ENCODE measurements at regions not wholly inside any gene's neighbourhood (a gene's known extent, or its start where the extent isn't known, plus 50 kb on each side); places are given as distances from the start of the nearest gene placed in this dataset.
A peak's percentile ranks its signal among the peaks of the same experiment; 100 is the strongest.

- Histone ChIP-seq H3K9ac (ENCODE audit: extremely low read depth, low read length, poor library complexity, severe bottlenecking) (no peak overlapping the region), H3K27me3 (ENCODE audit: control insufficient read depth, insufficient read depth, low read length, poor library complexity, severe bottlenecking) (peaks cover 6% of the 10 kb centered on the region), H3K27ac (ENCODE audit: low read depth, low read length) (no peak overlapping the region), H3K4me1 (ENCODE audit: control insufficient read depth, insufficient read depth, low read length) (no peaks in the 10 kb centered on the region), H3K36me3 (ENCODE audit: control insufficient read depth, insufficient read depth, low read length) (no peaks in the 10 kb centered on the region), H3K9me3 (ENCODE audit: control insufficient read depth, low read length) (no peaks in the 10 kb centered on the region), H3K4me3 (ENCODE audit: low read length) (no peak overlapping the region)
- no peak for DNase-seq
- Mint-ChIP-seq H3K4me1 (peaks cover 11% of the 10 kb centered on the region), H3K36me3 (ENCODE audit: low read depth) (no peaks in the 10 kb centered on the region), H3K9me3 (no peaks in the 10 kb centered on the region), H3K4me3 (no peak overlapping the region), H3K27ac (no peak overlapping the region), H3K27me3 (ENCODE audit: insufficient read depth) (no peaks in the 10 kb centered on the region)
- peak; percentile 10 for TF ChIP-seq CTCF (conservative IDR thresholded peaks at IDR 0.05)
These were observed 416.7 kb upstream of the SEMA6D start for GRCh38 chr15:47300596-47300995.

DNA sequence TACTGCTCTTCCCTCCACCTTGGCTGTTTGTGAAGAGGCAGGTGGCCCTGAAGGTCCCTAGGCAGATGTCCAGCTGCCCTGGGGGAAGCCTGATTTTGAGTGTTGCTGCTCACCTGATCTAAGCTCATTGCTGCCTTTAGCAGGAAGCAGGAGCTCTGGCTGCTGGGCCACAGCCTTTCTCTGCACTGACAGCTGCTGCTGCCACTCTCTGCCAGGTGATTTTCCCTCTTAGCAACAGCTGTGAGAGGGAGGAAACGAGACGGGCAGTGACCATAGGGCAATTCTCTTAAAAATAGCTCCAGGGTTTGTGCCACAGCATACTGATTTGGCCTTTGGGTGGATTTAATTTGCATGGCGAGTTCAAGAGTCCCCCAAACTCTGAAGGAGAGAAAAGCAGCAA lies 415.8 kb upstream of the SEMA6D start:
- H3K9me3 ChIP-seq (ENCODE audit: control insufficient read depth, low read length): no peaks in the 10 kb centered on the region
- no peak overlapping the region for H3K27ac ChIP-seq (ENCODE audit: low read depth, low read length)
- WGBS, 2 experiments (ENCODE audit: insufficient coverage in 1 of 2, insufficient read length in 1 of 2): 65 to 79% methylated on average over 2 to 3 of the region's 3 CpGs
- no peak overlapping the region for H3K27ac Mint-ChIP-seq
- no peak overlapping the region for H3K9ac ChIP-seq (ENCODE audit: extremely low read depth, low read length, poor library complexity, severe bottlenecking)
- DNase-seq: no peak
- no peak for TF ChIP-seq CTCF (conservative IDR thresholded peaks at IDR 0.05)
- no peaks in the 10 kb centered on the region for H3K36me3 ChIP-seq (ENCODE audit: control insufficient read depth, insufficient read depth, low read length)
- H3K4me3 Mint-ChIP-seq: no peak overlapping the region
- no peaks in the 10 kb centered on the region for H3K9me3 Mint-ChIP-seq
- H3K4me1 ChIP-seq (ENCODE audit: control insufficient read depth, insufficient read depth, low read length): no peaks in the 10 kb centered on the region
- peaks cover 6% of the 10 kb centered on the region for H3K27me3 ChIP-seq (ENCODE audit: control insufficient read depth, insufficient read depth, low read length, poor library complexity, severe bottlenecking)
- no peak overlapping the region for H3K4me3 ChIP-seq (ENCODE audit: low read length)
- no peaks in the 10 kb centered on the region for H3K27me3 Mint-ChIP-seq (ENCODE audit: insufficient read depth)
- H3K4me1 Mint-ChIP-seq: peaks cover 11% of the 10 kb centered on the region
- H3K36me3 Mint-ChIP-seq (ENCODE audit: low read depth): no peaks in the 10 kb centered on the region

DNA sequence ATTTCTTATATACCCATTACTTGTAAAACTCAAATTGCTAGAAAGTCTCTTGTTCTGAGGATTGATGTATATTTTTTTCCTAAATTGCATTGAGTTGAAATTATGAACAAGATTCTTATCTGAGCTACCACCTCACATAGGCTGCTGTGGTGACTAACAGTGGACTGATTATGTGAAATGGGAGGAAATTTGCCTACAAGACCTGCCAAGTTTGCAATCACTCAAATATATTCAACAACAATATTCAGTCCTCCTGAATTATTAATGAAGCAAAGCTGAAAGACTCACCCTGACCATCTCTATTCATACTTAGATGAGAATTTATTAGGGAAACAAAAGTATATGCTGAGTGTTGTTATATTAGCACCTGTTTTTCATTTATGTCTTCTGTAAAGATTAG lies 412.6 kb upstream of the SEMA6D start:
- DNase-seq: no peak
- Histone ChIP-seq H3K4me1 (ENCODE audit: control insufficient read depth, insufficient read depth, low read length) (no peaks in the 10 kb centered on the region), H3K36me3 (ENCODE audit: control insufficient read depth, insufficient read depth, low read length) (no peaks in the 10 kb centered on the region), H3K4me3 (ENCODE audit: low read length) (no peak overlapping the region), H3K9ac (ENCODE audit: extremely low read depth, low read length, poor library complexity, severe bottlenecking) (no peak overlapping the region), H3K9me3 (ENCODE audit: control insufficient read depth, low read length) (no peaks in the 10 kb centered on the region), H3K27me3 (ENCODE audit: control insufficient read depth, insufficient read depth, low read length, poor library complexity, severe bottlenecking) (peaks cover 6% of the 10 kb centered on the region), H3K27ac (ENCODE audit: low read depth, low read length) (no peak overlapping the region)
- peaks cover 7% of the 10 kb centered on the region for H3K4me1 Mint-ChIP-seq
- no peaks in the 10 kb centered on the region for H3K36me3 Mint-ChIP-seq (ENCODE audit: low read depth)
- H3K27ac Mint-ChIP-seq: no peak overlapping the region
- TF ChIP-seq CTCF (conservative IDR thresholded peaks at IDR 0.05): no peak
- no peak overlapping the region for H3K4me3 Mint-ChIP-seq
- H3K27me3 Mint-ChIP-seq (ENCODE audit: insufficient read depth): no peaks in the 10 kb centered on the region
- H3K9me3 Mint-ChIP-seq: no peaks in the 10 kb centered on the region
